Left ventricle myocardium inferior (tissue), 1 donor: ENCODE measurements at regions not wholly inside any gene's neighbourhood (a gene's known extent, or its start where the extent isn't known, plus 50 kb on each side); places are given as distances from the start of the nearest gene placed in this dataset.

ENCODE experiments used
- DNase-seq: peaks from one replicate; pipeline ENCODE4 v3.0.0-alpha.2; 2020
- H3K27ac ChIP-seq: fragments of 200-600 bp; replicated peaks from 2 replicates; pipeline ENCODE4 v1.8.0; 2021
- H3K27me3 ChIP-seq: fragments of 200-600 bp; 2 replicates; pipeline ENCODE4 v1.8.0; 2021; ENCODE audit warnings: low read depth
- H3K36me3 ChIP-seq: fragments of 200-600 bp; 2 replicates; pipeline ENCODE4 v1.8.0; 2021
- H3K4me1 ChIP-seq: fragments of 200-600 bp; 2 replicates; pipeline ENCODE4 v1.8.0; 2021
- H3K4me3 ChIP-seq: fragments of 200-600 bp; 2 replicates; pipeline ENCODE4 v1.8.0; 2021; ENCODE audit warnings: mild to moderate bottlenecking, moderate library complexity
- H3K9me3 ChIP-seq: fragments of 200-600 bp; replicated peaks from 2 replicates; pipeline ENCODE4 v1.8.0; 2021
- intact Hi-C: fragments of 100-400 bp; cut with micrococcal nuclease; formaldehyde crosslinking; loops from one replicate; pipeline ENCODE4 v1.11.0; 2022
- TF ChIP-seq, protein P1 (sequence below): fragments of 200-600 bp; IDR thresholded peaks from 2 replicates; pipeline ENCODE4 v1.8.0; 2021; ENCODE audit warnings: antibody characterized with exemption, mild to moderate bottlenecking, borderline replicate concordance
- donor health status: DM: no; HTN: yes; CAD: no; lungs with severe emphysema.

GRCh38 chr10:37588299-37588698, 269.1 kb downstream of the ZNF248 start:
- Histone ChIP-seq H3K4me3 (no peak overlapping the region), H3K27me3 (no peaks in the 10 kb centered on the region), H3K27ac (no peak overlapping the region), H3K9me3 (no peaks in the 10 kb centered on the region), H3K4me1 (no peaks in the 10 kb centered on the region), H3K36me3 (no peaks in the 10 kb centered on the region)
- intact Hi-C loops: no loop called here
- DNase-seq: no peak
- TF ChIP-seq, protein P1, sequence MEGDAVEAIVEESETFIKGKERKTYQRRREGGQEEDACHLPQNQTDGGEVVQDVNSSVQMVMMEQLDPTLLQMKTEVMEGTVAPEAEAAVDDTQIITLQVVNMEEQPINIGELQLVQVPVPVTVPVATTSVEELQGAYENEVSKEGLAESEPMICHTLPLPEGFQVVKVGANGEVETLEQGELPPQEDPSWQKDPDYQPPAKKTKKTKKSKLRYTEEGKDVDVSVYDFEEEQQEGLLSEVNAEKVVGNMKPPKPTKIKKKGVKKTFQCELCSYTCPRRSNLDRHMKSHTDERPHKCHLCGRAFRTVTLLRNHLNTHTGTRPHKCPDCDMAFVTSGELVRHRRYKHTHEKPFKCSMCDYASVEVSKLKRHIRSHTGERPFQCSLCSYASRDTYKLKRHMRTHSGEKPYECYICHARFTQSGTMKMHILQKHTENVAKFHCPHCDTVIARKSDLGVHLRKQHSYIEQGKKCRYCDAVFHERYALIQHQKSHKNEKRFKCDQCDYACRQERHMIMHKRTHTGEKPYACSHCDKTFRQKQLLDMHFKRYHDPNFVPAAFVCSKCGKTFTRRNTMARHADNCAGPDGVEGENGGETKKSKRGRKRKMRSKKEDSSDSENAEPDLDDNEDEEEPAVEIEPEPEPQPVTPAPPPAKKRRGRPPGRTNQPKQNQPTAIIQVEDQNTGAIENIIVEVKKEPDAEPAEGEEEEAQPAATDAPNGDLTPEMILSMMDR: no peak

DNA sequence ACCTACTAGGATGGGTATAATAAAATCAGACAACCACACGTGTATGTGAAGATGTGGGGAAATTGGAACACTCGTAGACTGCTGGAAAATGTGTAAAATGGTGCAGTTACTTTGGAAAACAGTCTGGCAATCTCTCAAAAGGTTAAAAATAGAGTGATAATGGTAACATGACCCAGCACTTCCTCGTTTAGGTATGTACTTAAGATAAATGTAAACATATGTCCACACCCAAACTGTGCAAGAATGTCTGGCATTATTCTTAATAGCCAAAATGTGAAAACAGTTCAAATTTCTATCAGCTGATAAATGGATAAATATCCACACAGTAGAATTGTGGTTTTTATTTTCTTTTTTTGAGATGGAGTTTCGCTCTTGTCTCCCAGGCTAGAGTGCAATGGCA, 272.8 kb downstream of the ZNF248 start:
- DNase-seq: no peak
- no peaks in the 10 kb centered on the region for H3K9me3 ChIP-seq
- no peaks in the 10 kb centered on the region for H3K4me1 ChIP-seq
- TF ChIP-seq, protein P1: no peak
- no peak overlapping the region for H3K27ac ChIP-seq
- no peaks in the 10 kb centered on the region for H3K27me3 ChIP-seq
- no peak overlapping the region for H3K4me3 ChIP-seq
- H3K36me3 ChIP-seq: no peaks in the 10 kb centered on the region
- intact Hi-C loops: no loop called here

- Histone ChIP-seq H3K4me1 (no peaks in the 10 kb centered on the region), H3K9me3 (no peaks in the 10 kb centered on the region), H3K27ac (no peak overlapping the region), H3K36me3 (no peaks in the 10 kb centered on the region), H3K27me3 (no peaks in the 10 kb centered on the region), H3K4me3 (no peak overlapping the region)
- intact Hi-C loops: no loop called here
- DNase-seq: no peak
- TF ChIP-seq, protein P1: no peak
Observed at GRCh38 chr10:37582237-37582636, 275.2 kb downstream of the ZNF248 start.

DNA sequence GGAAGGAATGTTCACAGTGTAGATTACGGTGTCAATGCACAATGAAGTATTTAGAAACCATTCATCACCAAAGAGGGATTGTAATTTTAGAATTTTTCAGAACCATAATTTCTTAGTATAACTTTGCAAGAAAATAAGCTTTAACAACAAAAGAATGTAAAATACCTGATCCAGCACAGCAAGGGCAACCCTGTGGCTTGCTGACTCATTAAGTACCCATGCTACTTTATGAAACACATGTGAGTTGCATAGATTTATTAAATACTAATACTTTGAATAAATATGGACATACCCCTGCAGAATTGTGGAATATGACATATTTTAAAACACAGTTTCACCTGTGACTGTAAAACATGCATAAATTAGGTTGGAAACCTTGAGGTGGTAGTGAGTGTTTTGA, 281.3 kb downstream of the ZNF248 start:
- Histone ChIP-seq H3K4me1 (no peaks in the 10 kb centered on the region), H3K27me3 (no peaks in the 10 kb centered on the region), H3K36me3 (no peaks in the 10 kb centered on the region), H3K9me3 (no peaks in the 10 kb centered on the region), H3K27ac (no peak overlapping the region), H3K4me3 (no peak overlapping the region)
- intact Hi-C loops: no loop called here
- TF ChIP-seq, protein P1: no peak
- DNase-seq: no peak

GRCh38 chr10:37572206-37572605, 285.2 kb downstream of the ZNF248 start:
- Histone ChIP-seq H3K4me1 (no peaks in the 10 kb centered on the region), H3K9me3 (peaks cover 13% of the 10 kb centered on the region), H3K4me3 (no peak overlapping the region), H3K27me3 (no peaks in the 10 kb centered on the region), H3K36me3 (no peaks in the 10 kb centered on the region), H3K27ac (no peak overlapping the region)
- TF ChIP-seq, protein P1: no peak
- intact Hi-C loops: no loop called here
- DNase-seq: no peak

DNA sequence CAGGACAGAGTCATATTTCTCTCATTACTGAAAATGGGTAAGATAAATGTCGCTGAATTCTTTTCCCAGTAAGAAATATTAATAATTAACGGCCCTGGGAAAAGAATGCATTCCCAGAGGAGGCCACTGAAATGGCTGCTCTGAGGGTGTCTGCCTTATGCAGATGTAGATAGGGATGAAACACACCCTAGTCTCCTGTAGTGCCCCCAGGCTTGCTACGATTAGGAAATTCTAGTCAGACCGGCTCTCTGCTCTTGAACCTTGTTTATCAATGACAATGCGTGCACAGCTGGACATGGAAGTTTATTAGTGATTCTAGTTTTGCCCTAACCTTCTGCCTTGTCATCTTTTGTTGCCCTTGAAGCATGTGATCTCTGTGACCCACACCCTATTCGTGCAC, 291.1 kb downstream of the ZNF248 start:
- TF ChIP-seq, protein P1: no peak
- intact Hi-C loops: no loop called here
- H3K4me3 ChIP-seq: no peak overlapping the region
- peaks cover 13% of the 10 kb centered on the region for H3K4me1 ChIP-seq
- H3K27me3 ChIP-seq: no peaks in the 10 kb centered on the region
- no peak overlapping the region for H3K27ac ChIP-seq
- no peaks in the 10 kb centered on the region for H3K36me3 ChIP-seq
- no peak for DNase-seq
- H3K9me3 ChIP-seq: peaks cover 13% of the 10 kb centered on the region
